ENCODE measurements at regions not wholly inside any gene's neighbourhood (a gene's known extent, or its start where the extent isn't known, plus 50 kb on each side); places are given as distances from the start of the nearest gene placed in this dataset.

DNA sequence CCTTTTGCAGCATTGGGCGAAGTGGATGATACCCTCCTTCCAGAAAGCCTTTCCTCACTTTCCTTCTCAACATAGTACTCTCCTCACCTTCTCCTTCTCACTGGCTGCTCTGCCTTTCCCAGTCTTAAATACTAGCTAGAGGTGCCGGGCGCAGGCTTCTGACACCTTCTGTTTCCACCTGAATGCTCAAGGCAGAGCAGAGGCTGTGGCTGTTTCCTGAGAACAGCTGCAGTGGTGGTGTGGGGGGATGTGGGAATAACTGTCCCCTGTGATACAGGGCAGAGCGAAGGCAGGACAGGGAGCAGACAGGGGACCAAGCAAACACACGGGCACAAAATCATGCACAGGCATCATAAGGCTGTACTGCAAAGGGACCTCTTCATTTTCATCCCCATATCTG, 303.1 kb downstream of the SS18 start:
- no peak overlapping the region for H3K27ac ChIP-seq (ENCODE audit: low read length)
- Mint-ChIP-seq H3K4me1 (no peaks in the 10 kb centered on the region), H3K9me3 (peaks cover 0 to 2% of the 10 kb centered on the region in 2 donors), H3K36me3 (no peaks in the 10 kb centered on the region), H3K4me3 (no peak overlapping the region), H3K27ac (no peak overlapping the region), H3K27me3 (ENCODE audit: low read depth in 2 of 2) (peaks cover 2 to 7% of the 10 kb centered on the region in 2 donors)
- DNase-seq: no peak
- no peaks in the 10 kb centered on the region for H3K36me3 ChIP-seq (ENCODE audit: control insufficient read depth, insufficient read depth, low read length)
- TF ChIP-seq, protein P1, sequence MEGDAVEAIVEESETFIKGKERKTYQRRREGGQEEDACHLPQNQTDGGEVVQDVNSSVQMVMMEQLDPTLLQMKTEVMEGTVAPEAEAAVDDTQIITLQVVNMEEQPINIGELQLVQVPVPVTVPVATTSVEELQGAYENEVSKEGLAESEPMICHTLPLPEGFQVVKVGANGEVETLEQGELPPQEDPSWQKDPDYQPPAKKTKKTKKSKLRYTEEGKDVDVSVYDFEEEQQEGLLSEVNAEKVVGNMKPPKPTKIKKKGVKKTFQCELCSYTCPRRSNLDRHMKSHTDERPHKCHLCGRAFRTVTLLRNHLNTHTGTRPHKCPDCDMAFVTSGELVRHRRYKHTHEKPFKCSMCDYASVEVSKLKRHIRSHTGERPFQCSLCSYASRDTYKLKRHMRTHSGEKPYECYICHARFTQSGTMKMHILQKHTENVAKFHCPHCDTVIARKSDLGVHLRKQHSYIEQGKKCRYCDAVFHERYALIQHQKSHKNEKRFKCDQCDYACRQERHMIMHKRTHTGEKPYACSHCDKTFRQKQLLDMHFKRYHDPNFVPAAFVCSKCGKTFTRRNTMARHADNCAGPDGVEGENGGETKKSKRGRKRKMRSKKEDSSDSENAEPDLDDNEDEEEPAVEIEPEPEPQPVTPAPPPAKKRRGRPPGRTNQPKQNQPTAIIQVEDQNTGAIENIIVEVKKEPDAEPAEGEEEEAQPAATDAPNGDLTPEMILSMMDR (IDR thresholded peaks at IDR 0.05): no peak
- no peaks in the 10 kb centered on the region for H3K9me3 ChIP-seq (ENCODE audit: control insufficient read depth, insufficient read depth, low read length)
- H3K27me3 ChIP-seq (ENCODE audit: control insufficient read depth, insufficient read depth, low read length): no peaks in the 10 kb centered on the region
- WGBS (ENCODE audit: insufficient coverage): 93% methylated on average over 5 of the region's 5 CpGs
- intact Hi-C loops (cut with micrococcal nuclease): no loop called here
- no peak overlapping the region for H3K4me3 ChIP-seq (ENCODE audit: low read length)
- H3K4me1 ChIP-seq (ENCODE audit: control insufficient read depth, insufficient read depth, low read length): no peaks in the 10 kb centered on the region
- no peak for ATAC-seq

DNA sequence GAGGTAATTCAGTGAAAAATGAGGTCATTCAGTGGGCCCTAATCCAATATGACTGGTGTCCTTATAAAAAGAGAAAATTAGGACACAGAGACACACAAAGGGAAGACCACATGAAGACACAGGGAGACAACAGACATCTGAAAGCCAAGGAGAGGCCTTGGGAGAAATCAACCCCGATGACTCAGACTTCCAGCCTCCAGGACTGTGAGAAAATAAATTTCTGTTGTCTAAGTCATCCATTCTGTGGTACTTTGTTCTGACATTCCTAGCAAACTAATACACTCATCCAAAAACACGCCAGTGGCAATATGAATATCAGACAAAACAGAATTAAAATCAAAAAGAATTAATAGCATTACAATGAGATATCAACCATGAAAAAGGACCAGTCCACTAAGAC, 303.7 kb downstream of the SS18 start:
- H3K9me3 Mint-ChIP-seq: peaks cover 0 to 2% of the 10 kb centered on the region in 2 donors
- no peaks in the 10 kb centered on the region for H3K4me1 Mint-ChIP-seq
- H3K27me3 Mint-ChIP-seq (ENCODE audit: low read depth in 2 of 2): peaks cover 0 to 7% of the 10 kb centered on the region in 2 donors
- 92% methylated on average over 2 of the region's 2 CpGs for WGBS (ENCODE audit: insufficient coverage)
- Histone ChIP-seq H3K27ac (ENCODE audit: low read length) (no peak overlapping the region), H3K9me3 (ENCODE audit: control insufficient read depth, insufficient read depth, low read length) (no peaks in the 10 kb centered on the region), H3K27me3 (ENCODE audit: control insufficient read depth, insufficient read depth, low read length) (no peaks in the 10 kb centered on the region), H3K36me3 (ENCODE audit: control insufficient read depth, insufficient read depth, low read length) (no peaks in the 10 kb centered on the region), H3K4me3 (ENCODE audit: low read length) (no peak overlapping the region), H3K4me1 (ENCODE audit: control insufficient read depth, insufficient read depth, low read length) (no peaks in the 10 kb centered on the region)
- no peak overlapping the region for H3K4me3 Mint-ChIP-seq
- ATAC-seq: no peak
- intact Hi-C loops (cut with micrococcal nuclease): no loop called here
- H3K27ac Mint-ChIP-seq: no peak overlapping the region
- no peak for DNase-seq
- TF ChIP-seq, protein P1 (IDR thresholded peaks at IDR 0.05): no peak
- H3K36me3 Mint-ChIP-seq: no peaks in the 10 kb centered on the region

DNA sequence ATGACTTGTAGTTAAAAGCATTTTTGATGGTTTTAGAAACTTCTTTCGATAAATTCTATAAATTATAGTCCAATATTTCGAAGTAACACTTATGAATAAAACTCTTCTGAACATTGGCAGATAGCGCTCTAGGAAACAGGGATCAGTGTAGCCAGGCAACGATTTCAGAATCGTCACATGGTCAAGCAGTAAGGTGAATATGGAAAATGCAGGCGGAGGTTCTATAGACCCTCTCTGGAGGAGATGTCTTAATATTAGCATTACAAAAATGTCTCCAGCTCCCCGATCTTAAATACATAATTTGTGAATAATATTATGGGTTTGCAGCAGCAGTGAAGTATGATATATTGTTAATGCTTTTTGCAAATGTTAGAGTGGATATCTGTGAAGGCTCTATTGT, 310.3 kb downstream of the SS18 start:
- H3K27ac Mint-ChIP-seq: no peak overlapping the region
- TF ChIP-seq, protein P1 (IDR thresholded peaks at IDR 0.05): no peak
- no peaks in the 10 kb centered on the region for H3K36me3 ChIP-seq (ENCODE audit: control insufficient read depth, insufficient read depth, low read length)
- H3K4me1 ChIP-seq (ENCODE audit: control insufficient read depth, insufficient read depth, low read length): no peaks in the 10 kb centered on the region
- no peak overlapping the region for H3K4me3 ChIP-seq (ENCODE audit: low read length)
- no peaks in the 10 kb centered on the region for H3K27me3 ChIP-seq (ENCODE audit: control insufficient read depth, insufficient read depth, low read length)
- H3K4me1 Mint-ChIP-seq: no peaks in the 10 kb centered on the region
- intact Hi-C loops (cut with micrococcal nuclease): no loop called here
- H3K36me3 Mint-ChIP-seq: no peaks in the 10 kb centered on the region
- WGBS (ENCODE audit: insufficient coverage): 95% methylated on average over 6 of the region's 7 CpGs
- H3K27me3 Mint-ChIP-seq (ENCODE audit: low read depth in 2 of 2): peaks cover 2 to 4% of the 10 kb centered on the region in 2 donors
- no peaks in the 10 kb centered on the region for H3K9me3 ChIP-seq (ENCODE audit: control insufficient read depth, insufficient read depth, low read length)
- no peak overlapping the region for H3K27ac ChIP-seq (ENCODE audit: low read length)
- ATAC-seq (no peak), DNase-seq (no peak)
- no peaks in the 10 kb centered on the region for H3K9me3 Mint-ChIP-seq
- no peak overlapping the region for H3K4me3 Mint-ChIP-seq

DNA sequence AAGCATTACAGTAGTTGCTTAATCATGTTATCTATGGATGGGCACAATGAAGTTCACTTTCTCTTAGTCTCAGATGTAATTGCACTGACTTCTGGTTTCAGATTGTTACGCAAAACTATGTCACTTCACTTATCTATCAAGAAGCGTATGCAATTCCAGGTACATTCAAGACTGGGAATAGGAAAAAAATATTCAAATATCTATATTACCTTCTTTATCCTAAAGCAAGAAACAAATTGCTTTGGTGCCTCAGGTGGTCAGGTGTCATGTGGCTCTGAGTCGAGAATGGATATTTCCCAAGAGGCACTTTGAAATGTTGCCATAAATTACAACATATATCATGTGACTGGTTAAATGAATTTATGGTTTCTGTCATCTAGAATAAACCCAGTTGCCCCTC, 318.6 kb downstream of the SS18 start:
- Mint-ChIP-seq H3K4me1 (peaks cover 0 to 7% of the 10 kb centered on the region in 2 donors), H3K27ac (no peak overlapping the region)
- WGBS (ENCODE audit: insufficient coverage): no CpG with 5 or more reads among the region's 3 CpGs

More for the DNA sequence above, 318.6 kb downstream of the SS18 start:
- no peaks in the 10 kb centered on the region for H3K36me3 ChIP-seq (ENCODE audit: control insufficient read depth, insufficient read depth, low read length)
- H3K4me3 ChIP-seq (ENCODE audit: low read length): no peak overlapping the region
- H3K27ac ChIP-seq (ENCODE audit: low read length): no peak overlapping the region
- DNase-seq (no peak), ATAC-seq (no peak)
- H3K27me3 ChIP-seq (ENCODE audit: control insufficient read depth, insufficient read depth, low read length): no peaks in the 10 kb centered on the region
- peaks cover 0 to 29% of the 10 kb centered on the region in 2 donors for H3K27me3 Mint-ChIP-seq (ENCODE audit: low read depth in 2 of 2)
- H3K9me3 Mint-ChIP-seq: no peaks in the 10 kb centered on the region
- intact Hi-C loops (cut with micrococcal nuclease): no loop called here
- no peaks in the 10 kb centered on the region for H3K36me3 Mint-ChIP-seq
- H3K4me1 ChIP-seq (ENCODE audit: control insufficient read depth, insufficient read depth, low read length): no peaks in the 10 kb centered on the region
- no peaks in the 10 kb centered on the region for H3K9me3 ChIP-seq (ENCODE audit: control insufficient read depth, insufficient read depth, low read length)
- TF ChIP-seq, protein P1 (IDR thresholded peaks at IDR 0.05): no peak
- no peak overlapping the region for H3K4me3 Mint-ChIP-seq

Measured in natural killer cell (primary cell).